Esophagus squamous epithelium (tissue), 4 donors: ENCODE measurements at regions not wholly inside any gene's neighbourhood (a gene's known extent, or its start where the extent isn't known, plus 50 kb on each side); places are given as distances from the start of the nearest gene placed in this dataset.

ENCODE experiments used
- CTCF ChIP-seq, 6 experiments: fragments of 450-650 bp in 4 of 6; fragments of 200-600 bp in 2 of 6; sonication (generic) in 2 of 6; IDR thresholded peaks; one replicate each; pipeline ENCODE4 v1.5.1; 2016 to 2019; ENCODE audit warnings: antibody characterized with exemption in 6 of 6, mild to moderate bottlenecking in 4 of 6, moderate library complexity in 4 of 6
- POLR2A ChIP-seq, 4 donors: fragments of 450-650 bp; IDR thresholded peaks; one replicate each; pipeline ENCODE4 v1.6.1; 2017; ENCODE audit warnings: antibody characterized with exemption in 4 of 4, mild to moderate bottlenecking in 4 of 4, moderate library complexity in 3 of 4

GRCh38 chr12:92215358-92215757, 69.7 kb upstream of the BTG1 start:
- TF ChIP-seq CTCF (IDR thresholded peaks at IDR 0.05) = no peak
- TF ChIP-seq POLR2A (IDR thresholded peaks at IDR 0.05) = no peak
